ENCODE measurements at regions not wholly inside any gene's neighbourhood (a gene's known extent, or its start where the extent isn't known, plus 50 kb on each side); places are given as distances from the start of the nearest gene placed in this dataset.

- H3K27ac ChIP-seq (ENCODE audit: low read depth, low read length, poor library complexity, severe bottlenecking) = no peak overlapping the region
These were observed 823.2 kb upstream of the ID2 start for GRCh38 chr2:7858624-7859023.

GRCh38 chr2:7860693-7861092 is 821.2 kb upstream of the ID2 start:
- H3K27me3 ChIP-seq (replicated peaks; ENCODE audit: insufficient read depth, low read depth, low read length, poor library complexity) = no peaks in the 10 kb centered on the region
- BruUV-seq (replicated peaks) = no TSS peak
- no peaks in the 10 kb centered on the region for H3K36me3 ChIP-seq (ENCODE audit: insufficient read depth, low read length, poor library complexity, severe bottlenecking)
- no peaks in the 10 kb centered on the region for H3K9me3 ChIP-seq (ENCODE audit: low read depth, low read length, poor library complexity, severe bottlenecking)
- CTCF ChIA-PET = no interaction called here
- intact Hi-C loops (cut with micrococcal nuclease; ENCODE audit: unreplicated experiment) = no loop called here
- no peaks in the 10 kb centered on the region for H3K4me1 ChIP-seq (ENCODE audit: insufficient read depth, low read length, poor library complexity, severe bottlenecking)
- no peak overlapping the region for H3K4me3 ChIP-seq (ENCODE audit: low read depth, low read length, poor library complexity, severe bottlenecking)
- POLR2A ChIA-PET (ENCODE audit: low non-redundant PET) = no interaction called here
- DNase-seq (ENCODE audit: low spot score) = peak; percentile 54
- no peak overlapping the region for H3K27ac ChIP-seq (ENCODE audit: low read depth, low read length, poor library complexity, severe bottlenecking)
- TF ChIP-seq EZH2 (IDR thresholded peaks at IDR 0.05; ENCODE audit: borderline replicate concordance, low read depth, low read length, poor library complexity, severe bottlenecking) (no peak), CTCF (conservative IDR thresholded peaks at IDR 0.05; ENCODE audit: low read depth, low read length) (no peak)

More at GRCh38 chr2:7858624-7859023, 823.2 kb upstream of the ID2 start:
- no TSS peak for BruUV-seq (replicated peaks)
- intact Hi-C loops (cut with micrococcal nuclease; ENCODE audit: unreplicated experiment) = no loop called here
- DNase-seq (ENCODE audit: low spot score) = no peak
- no peaks in the 10 kb centered on the region for H3K9me3 ChIP-seq (ENCODE audit: low read depth, low read length, poor library complexity, severe bottlenecking)
- H3K36me3 ChIP-seq (ENCODE audit: insufficient read depth, low read length, poor library complexity, severe bottlenecking) = no peaks in the 10 kb centered on the region
- H3K27me3 ChIP-seq (replicated peaks; ENCODE audit: insufficient read depth, low read depth, low read length, poor library complexity) = no peaks in the 10 kb centered on the region
- CTCF ChIA-PET = no interaction called here
- POLR2A ChIA-PET (ENCODE audit: low non-redundant PET) = no interaction called here
- H3K4me3 ChIP-seq (ENCODE audit: low read depth, low read length, poor library complexity, severe bottlenecking) = no peak overlapping the region
- H3K4me1 ChIP-seq (ENCODE audit: insufficient read depth, low read length, poor library complexity, severe bottlenecking) = no peaks in the 10 kb centered on the region
- TF ChIP-seq EZH2 (IDR thresholded peaks at IDR 0.05; ENCODE audit: borderline replicate concordance, low read depth, low read length, poor library complexity, severe bottlenecking) (no peak), CTCF (conservative IDR thresholded peaks at IDR 0.05; ENCODE audit: low read depth, low read length) (no peak)

GRCh38 chr2:7861910-7862702 is 819.8 kb upstream of the ID2 start:
- ChIA-PET POLR2A (ENCODE audit: low non-redundant PET) (no interaction called here), CTCF (no interaction called here)
- H3K9me3 ChIP-seq (ENCODE audit: low read depth, low read length, poor library complexity, severe bottlenecking) = no peaks in the 10 kb centered on the region
- TF ChIP-seq CTCF (conservative IDR thresholded peaks at IDR 0.05; ENCODE audit: low read depth, low read length) (no peak), EZH2 (IDR thresholded peaks at IDR 0.05; ENCODE audit: borderline replicate concordance, low read depth, low read length, poor library complexity, severe bottlenecking) (no peak)
- BruUV-seq (replicated peaks) = no TSS peak
- H3K4me1 ChIP-seq (ENCODE audit: insufficient read depth, low read length, poor library complexity, severe bottlenecking) = no peaks in the 10 kb centered on the region
- no peak for DNase-seq (ENCODE audit: low spot score)
- no peak overlapping the region for H3K27ac ChIP-seq (ENCODE audit: low read depth, low read length, poor library complexity, severe bottlenecking)
- no peak overlapping the region for H3K4me3 ChIP-seq (ENCODE audit: low read depth, low read length, poor library complexity, severe bottlenecking)
- no peaks in the 10 kb centered on the region for H3K36me3 ChIP-seq (ENCODE audit: insufficient read depth, low read length, poor library complexity, severe bottlenecking)
- no peaks in the 10 kb centered on the region for H3K27me3 ChIP-seq (replicated peaks; ENCODE audit: insufficient read depth, low read depth, low read length, poor library complexity)
- intact Hi-C loops (cut with micrococcal nuclease; ENCODE audit: unreplicated experiment) = no loop called here
